T-helper 1 cell treated with Interleukin-12 subunit alpha and Interleukin-12 subunit beta and Interleukin-4 antibody, amounts not matched to agents 30 ng/mL and 1 ng/mL, for 36 hours (primary cell): ENCODE measurements at regions not wholly inside any gene's neighbourhood (a gene's known extent, or its start where the extent isn't known, plus 50 kb on each side); places are given as distances from the start of the nearest gene placed in this dataset.

ENCODE experiments used
- intact Hi-C: fragments of 100-400 bp; cut with micrococcal nuclease; formaldehyde crosslinking; loops from one replicate; pipeline ENCODE4 v1.15.1; 2024

DNA sequence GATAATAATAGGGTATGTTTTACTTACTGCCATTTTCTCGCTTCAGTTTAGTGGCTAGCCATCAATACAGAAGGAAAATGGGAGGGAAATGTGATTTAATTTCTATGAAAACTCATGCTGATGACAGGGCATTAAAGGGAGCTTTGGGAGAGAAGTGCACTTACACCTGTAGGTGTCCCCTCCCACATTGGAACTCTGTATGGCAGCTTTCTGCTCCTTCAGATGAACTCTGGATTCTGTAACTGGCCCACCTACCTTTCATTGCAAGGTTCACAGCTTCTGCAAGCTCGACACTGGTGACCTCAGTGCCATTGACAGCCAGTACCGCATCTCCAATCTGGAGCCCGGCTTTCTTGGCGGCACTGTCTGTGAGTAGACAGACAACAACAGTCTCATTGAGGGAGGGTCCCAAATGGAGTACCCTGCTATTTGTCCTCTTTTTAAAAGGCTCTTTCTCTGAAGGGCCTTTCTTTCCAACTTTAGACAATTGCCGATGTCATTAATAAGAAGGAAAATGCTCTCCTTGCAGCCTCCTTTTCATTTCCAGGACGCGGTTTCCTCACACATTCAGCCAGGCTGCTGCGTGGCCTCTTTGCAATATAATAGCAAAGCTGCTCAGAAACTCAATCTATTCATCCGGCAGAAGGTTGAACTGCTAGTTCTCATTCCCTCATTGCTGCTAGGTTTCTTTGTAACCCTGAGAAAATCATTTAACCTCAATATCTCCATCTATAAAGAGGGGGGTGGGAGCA is 63.6 kb downstream of the NUDT12 start:
- intact Hi-C loops, result no loop called here

DNA sequence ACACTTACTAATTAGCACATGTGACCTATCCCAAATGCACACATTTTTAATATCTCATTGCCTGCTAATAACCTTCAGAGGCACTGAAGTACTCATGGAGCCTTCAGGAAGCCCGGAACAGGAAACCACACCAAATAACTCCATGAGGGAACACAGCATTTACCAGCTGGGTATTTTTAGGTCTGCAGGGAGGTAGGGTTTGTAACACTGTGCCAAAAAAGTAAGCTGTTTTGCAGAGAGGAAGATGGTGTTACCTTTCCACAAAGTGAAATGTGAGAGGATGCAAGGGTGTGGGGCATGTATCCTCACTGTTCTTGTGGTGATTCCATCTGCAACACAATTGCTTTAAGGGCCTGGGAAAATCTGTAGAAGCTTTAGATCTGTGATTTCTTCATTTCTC is 64.4 kb downstream of the NUDT12 start:
- intact Hi-C loops, result no loop called here

DNA sequence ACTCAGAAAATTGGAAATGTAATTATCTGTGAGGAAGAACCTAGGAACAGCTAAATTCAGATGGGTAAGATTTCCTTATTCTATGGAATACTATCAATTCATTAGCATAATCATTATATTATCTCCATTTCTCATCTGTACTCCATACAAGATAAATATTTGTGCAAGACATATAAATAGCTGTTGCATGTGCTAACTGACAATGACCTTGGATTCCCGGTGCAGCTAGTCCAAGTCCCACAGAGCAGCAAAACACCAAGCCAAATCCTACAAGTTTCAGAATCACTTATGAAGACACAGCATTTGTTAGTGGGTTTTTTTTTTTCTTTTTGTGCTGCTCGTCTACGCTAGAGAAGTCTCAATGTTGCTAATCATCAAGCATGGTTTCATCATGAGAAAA is 64.8 kb downstream of the NUDT12 start:
- intact Hi-C loops, result no loop called here

DNA sequence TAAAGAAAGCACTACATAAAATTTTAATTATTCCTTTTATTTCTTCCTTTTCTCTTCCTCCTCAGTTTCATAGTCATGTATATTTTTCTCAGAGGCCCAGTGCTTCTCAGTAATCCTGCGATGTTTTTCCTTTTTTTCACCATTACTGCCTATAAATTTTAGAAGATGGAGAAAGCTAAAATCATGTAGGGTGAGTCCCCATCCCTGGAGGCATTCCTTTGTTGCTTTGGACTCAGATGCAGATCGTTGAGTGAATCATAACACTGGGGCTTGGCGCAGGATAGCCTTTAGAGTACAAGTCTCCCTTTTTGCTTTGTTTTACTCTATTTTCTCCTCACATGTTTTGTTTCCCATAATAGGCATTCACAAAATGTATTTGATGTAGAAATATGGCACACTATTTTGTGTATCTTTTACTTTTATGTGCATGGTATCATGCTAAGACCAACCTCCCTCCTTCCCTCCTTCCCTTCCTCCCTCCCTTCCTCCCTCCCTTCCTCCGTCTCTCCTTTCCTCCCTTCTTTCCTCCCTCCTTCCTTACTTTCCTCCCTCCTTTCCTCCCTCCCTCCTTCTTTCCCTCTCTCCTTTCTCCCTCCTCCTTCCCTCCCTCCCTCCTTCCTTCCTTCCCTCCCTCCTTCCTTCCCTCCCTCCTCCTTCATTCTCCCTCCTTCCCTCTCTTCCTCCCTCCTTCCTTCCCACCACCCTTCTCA is 72.4 kb downstream of the NUDT12 start:
- intact Hi-C loops, result no loop called here

DNA sequence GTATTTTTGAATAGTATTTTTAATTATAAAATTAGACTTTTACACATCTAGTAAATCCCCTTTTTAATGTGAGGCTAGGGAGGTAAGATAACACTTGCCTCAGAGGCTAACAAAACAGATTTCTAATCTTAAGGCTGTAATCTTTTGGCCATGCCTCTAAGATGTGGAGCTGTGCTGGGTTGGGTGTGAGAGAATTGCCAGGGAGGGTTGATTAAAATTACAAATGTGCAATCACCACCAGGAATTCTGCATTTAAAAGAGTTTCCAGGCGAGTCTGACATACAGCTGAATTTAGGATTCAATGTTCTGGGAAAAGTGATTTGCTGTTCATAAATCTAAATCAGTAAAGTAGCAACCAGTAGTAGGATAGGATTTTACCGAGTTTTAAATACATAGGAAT is 73.3 kb downstream of the NUDT12 start:
- intact Hi-C loops, result no loop called here

DNA sequence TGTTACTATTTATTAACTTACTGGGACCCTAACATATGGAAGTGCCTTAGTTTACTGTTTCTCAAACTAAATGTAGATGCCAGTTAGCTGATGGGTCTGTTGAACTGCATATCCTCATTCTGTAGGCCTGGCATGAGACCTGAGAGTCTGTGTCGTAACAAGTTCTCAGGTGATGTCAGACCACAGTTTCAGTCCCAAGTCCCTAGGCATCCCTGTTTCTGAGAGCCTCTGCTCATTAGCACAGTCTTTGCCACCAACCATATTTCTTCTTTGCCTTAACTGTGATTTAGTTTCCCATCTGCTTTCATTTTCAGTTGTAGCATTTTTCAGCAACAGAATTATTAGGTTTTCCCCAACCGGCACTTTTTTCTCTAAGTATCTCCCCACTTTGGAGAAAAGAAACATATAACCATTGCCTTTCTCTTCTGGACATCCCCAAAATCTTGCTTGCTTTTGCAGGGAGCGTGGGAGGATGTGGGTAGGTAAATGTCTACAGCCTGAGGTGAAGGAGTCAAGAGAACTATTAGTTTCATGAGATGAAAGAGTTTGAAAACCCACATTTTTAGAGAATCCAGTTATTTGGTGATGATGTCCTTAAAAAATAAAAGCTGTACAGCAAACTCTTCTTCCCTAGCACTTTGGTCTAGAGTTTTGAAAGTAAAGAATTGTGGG is 74.6 kb downstream of the NUDT12 start:
- intact Hi-C loops, result no loop called here

DNA sequence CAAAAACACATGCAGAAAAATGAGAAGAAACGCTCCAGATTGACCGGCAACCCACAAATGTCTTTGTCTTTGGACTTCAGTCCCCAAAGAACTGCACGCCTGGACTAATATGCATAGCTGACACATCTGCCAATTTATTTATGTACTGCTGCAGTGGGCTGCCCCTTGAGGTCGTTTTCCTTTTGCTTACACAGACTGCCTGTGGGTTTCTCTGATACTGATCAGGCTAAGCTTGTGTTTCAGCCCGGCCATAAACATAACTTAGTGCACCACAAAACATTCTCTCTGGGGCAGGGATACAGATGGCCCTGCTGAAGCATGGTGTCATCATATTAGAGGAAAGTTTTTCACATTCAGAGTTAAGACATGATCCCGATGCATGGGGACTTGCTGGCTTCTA is 75.4 kb downstream of the NUDT12 start:
- intact Hi-C loops, result no loop called here

DNA sequence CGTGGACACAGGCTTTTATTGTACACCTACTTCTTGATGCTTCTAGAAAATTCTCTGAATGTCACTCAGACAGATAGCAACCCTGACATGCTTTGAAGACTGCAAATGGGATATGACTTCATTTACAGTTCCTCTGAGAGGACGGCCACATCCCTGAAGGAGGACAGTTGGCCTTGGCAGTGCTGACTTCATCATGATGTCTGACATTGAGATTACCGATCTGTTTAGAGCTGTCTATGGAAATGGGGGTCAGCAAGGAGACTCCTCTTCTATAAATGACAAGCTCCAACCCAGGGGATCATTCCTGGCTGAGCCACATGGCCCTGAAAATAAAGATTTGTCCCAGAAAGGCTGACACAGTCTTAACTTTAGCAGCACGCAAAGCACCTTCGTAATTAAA is 75.8 kb downstream of the NUDT12 start:
- intact Hi-C loops, result no loop called here

DNA sequence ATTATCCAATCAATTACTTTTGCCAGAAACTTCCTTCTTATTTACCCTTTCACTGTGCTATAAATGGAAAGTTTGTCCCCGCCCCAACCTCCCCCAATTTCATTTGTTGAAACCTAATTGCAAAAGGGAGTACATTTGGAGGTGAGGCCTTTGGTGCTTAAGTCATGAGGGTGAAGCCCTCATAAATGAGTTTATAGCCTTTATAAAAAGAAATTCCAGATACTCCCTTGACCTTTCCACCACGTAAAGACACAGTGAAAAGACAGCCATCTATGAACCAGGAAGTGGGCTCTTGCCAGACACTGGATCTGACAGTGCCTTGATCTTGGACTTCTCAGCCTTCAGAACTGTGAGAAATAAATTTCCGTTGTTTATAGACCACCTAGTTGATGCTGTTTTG is 82.3 kb downstream of the NUDT12 start:
- intact Hi-C loops, result no loop called here

DNA sequence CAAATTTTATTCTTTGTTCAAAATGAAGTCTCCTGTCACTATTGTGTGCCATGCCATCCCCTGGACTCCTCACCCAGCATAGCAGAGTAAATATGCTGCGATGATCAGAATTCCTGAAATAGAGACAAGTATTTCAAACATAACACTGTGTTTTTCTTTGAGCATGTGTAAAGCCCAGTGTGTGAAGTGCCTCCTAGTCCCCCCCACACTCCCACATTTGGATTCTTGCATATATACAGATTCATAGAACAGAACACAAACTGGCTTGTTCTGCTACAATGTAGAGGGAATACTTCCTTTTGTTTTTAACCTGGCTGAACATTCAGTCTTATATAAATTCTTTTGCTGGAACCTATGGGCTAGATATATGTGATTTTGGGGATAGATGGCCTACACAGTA is 84.9 kb downstream of the NUDT12 start:
- intact Hi-C loops, result no loop called here

DNA sequence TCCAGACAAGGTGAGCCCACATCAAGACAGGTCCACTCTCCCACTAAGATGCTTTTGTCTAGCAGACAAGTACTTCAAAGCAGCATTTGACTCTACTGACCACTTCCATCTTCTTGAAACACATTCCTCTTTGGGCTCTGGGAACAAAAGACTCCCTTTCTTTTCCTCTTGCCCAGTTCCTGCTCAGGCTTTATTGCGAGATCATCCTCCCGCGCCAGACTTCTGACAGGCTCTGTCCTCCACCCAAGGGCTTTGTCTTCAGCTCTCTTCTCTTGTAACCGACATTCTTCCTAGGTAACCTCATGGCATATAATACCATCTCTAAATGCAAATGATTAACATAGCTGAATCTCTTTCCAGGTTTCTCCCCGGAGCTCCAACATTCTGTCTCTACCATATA is 85.8 kb downstream of the NUDT12 start:
- intact Hi-C loops, result no loop called here

DNA sequence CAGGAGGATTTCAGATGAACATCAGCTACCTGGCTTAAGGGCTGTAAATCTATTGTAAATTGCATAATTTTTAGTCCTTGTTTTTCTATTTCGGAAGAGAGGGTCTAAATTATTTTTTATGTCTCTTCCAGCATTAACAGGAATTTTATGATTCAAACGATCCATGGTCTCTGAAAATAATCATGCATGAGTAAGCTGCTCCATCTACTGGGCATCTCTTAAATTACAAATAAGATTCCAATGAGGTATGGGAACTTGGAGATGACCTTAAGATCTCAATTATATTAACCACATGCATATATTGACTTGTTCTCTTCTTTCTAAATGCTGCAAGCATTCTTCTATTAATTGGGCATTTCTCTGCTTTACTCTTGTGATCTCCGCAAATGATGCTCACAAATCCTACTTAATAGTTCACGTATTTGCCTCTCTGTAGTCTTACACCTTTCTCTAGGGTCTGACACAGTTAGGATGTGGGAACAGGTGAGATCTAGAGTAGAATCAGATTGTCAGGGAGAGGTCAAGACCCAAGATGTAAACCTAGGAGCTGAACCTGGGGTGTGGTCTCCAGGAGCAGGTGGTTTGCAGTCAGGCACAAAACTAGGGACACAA is 86.9 kb downstream of the NUDT12 start:
- intact Hi-C loops, result loop anchor here (1.0 kb wide), 1 partner anchor 243 kb away; no protein-coding TSS in a partner anchor

DNA sequence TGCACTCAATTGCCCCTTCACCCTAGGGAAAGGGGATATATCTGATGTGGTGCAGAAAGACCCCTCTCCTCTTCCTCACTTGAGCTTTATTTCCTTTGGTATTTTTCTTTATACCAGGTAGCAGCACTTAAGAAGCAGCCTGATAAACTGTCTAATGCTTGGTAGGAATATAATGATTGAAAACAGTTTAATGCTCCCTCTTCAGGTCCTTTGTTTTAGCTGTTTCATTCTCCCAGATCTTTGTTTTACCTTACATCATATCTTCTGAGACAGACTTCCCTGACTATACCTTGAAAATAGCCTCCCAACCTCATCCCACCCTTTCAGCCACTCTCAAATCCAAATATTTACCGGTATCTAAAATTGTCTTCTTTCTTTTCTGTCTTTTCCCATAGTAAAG is 87.9 kb downstream of the NUDT12 start:
- intact Hi-C loops, result loop anchor here (1.0 kb wide), 1 partner anchor 242 kb away; no protein-coding TSS in a partner anchor

DNA sequence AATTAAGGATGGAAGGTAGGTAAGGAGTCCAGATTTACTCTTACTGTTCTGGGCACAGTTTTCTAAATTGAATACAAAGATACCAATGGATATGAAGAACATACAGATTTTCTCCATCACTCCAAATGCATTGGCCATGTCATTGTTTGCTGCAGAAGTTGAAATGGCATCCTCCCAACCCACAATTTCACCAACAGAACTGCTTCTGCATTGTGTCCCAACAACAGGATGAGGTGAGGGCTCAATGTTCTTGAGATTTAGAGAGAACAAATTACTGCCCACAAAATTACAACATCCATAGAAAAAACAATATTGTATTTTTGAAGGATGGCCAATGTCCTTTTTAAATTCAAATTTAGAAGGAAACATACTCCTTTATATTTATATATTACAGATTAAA is 88.9 kb downstream of the NUDT12 start:
- intact Hi-C loops, result no loop called here

DNA sequence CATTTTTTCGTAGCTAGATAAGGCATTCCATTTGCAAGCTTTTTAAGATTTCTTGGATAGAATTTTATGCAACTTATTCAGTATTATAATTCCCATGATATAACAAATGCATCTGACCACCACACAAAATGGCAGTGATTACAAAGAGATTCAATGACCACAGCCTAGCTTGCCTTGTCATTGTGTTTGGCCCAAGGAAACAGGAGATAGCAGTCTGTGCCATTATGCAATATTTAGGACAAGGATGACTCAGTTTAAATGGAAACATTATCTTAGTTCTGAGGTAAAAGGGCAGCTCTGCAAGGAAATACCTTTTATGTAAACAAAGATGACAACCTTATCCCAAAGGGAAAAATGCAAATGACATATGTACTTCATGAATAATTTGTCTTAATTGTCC is 89.8 kb downstream of the NUDT12 start:
- intact Hi-C loops, result no loop called here

DNA sequence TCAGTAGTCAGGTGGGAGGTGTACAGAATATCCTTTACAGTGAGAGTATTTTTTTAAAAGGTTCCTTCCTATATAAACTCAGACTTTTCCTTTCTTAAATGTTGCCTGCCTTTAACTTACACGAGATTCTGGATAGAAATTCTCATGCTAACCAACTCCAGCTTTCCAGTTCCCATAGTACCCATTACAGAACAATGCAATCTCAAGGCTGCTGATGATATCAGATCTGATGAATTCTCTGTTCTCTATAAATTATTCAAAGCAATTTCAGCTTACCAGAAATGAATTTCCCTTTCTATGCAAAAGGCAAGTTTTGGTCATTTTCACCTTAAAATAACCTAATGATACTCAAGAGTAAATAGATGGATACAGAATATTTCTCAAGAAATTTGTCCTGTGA is 90.3 kb downstream of the NUDT12 start:
- intact Hi-C loops, result no loop called here

DNA sequence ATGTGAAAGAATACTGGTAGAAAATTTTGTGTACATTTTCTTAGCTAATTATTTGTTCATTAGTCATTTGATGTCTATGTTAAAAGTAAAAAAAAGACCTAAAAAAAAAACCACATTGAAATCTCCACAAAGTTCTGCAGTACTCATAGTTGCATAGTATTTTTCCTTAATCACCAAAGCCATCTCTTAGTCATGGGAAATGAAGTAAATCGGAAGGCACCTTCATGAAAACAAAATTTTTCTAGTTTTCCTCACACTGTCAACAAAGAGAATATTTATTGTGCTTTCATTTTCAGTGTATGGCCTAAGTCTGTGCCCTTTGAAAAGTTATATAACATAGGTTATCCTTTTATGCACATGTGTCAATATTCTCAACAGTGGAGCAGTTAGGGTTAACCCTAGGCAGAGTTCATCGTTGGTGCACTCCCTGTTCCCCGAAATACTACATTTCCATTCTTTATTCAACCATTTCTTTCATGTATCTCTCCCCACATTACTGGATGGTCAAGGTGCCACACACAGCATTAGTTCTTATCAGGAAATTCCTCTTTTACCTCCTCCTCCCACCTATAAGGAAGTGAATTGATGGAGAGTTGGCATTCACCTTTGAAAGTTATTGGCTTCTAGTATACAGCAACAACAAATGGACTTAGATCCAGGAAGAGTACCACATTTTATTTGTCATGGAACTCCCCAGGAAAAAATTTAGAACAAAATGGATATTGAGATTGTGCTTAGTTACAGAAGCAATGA is 93.1 kb downstream of the NUDT12 start:
- intact Hi-C loops, result no loop called here

DNA sequence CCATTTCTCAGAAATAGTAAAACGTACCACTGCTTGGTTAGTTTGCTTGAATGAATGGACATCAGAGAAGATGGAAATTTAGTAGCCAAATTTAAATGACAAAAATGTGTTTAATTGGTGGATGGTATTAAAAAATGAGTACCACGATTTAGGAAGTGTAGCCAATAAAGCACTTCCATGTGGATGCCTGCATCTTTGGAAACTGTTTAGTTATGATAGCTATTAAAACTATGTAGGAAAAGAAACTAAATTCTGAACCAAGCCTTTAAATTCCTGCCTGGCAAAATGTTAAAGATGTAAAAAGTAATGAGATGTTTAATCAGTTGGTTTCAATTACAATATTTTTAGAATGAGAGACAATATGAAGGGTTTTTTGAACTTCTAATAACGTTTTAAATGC is 94.8 kb downstream of the NUDT12 start:
- intact Hi-C loops, result no loop called here

DNA sequence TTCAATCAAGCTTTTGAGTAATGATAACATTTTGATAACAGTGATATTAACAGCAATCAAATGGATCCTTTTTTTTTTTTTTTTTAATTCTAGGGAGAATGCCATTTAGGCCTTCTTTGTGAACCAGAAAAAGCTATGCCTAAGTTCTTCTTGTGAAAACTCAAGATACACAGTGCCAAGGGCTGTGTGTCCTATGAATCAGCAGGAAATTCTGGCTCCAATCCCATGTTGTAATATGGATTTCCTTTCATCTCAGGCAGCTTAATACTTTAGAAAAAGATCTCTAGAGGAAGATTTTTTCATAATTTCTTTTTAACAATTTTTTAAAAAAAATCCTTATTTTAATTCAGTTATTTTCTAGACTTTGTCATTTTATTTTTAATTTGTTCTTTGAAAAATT is 96.1 kb downstream of the NUDT12 start:
- intact Hi-C loops, result no loop called here

DNA sequence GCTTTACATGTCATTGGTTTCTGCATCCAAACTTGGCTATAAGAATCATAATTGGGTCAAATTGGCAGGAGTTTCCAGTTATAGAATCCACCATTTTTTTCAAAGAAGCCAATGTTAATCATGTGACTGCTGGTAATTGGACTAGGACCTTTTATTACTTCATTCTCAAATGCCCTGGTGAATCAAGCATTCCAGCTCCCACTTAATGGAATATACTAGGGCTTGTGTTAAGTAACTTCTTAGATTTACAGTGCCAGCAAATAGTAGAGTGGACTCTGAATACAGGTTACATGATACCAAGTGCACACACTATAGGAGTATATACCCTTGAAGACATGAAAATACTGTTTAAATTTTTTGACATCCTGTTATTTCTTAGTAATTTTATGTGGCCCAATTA is 96.7 kb downstream of the NUDT12 start:
- intact Hi-C loops, result no loop called here

DNA sequence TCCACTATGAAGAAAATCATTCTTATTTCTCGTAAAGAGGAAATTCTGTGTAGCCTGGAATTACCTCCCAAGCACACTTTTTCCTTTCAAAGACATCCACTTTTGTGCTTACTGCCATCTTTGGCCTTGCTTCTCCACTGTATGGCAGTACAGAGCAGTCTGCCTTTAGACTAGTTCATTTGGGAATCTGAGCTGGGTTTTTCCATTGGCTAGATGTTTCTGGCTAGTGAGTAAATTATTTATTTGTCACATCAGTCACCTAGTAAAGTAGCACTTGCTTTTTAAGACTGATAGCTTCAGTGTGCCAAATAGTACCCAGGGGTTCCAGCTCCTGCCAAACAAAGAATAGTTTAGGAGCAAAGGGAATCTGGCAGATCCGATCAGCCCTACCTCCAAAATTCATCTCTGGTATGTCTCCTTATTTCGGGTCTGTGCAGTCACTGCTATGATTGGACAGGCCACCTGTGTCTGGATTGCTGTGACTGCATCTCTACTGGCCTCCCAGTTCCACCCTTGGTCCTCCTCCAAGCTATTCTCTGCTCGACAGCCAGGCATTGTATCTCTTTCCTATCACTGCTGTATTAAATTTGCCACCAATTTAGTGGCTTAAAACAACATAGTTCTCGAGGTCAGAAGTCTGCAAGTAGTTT is 97.6 kb downstream of the NUDT12 start:
- intact Hi-C loops, result no loop called here
